SU-DHL-6 (cell line): ENCODE measurements at regions not wholly inside any gene's neighbourhood (a gene's known extent, or its start where the extent isn't known, plus 50 kb on each side); places are given as distances from the start of the nearest gene placed in this dataset.

Experiments
- EZH2phosphoT487 ChIP-seq: fragments of 200-600 bp; sonication (generic), shearing (Covaris generic); conservative IDR thresholded peaks from 2 replicates; pipeline ENCODE4 v1.6.1; 2018; ENCODE audit warnings: mild to moderate bottlenecking, antibody characterized with exemption, low read length, moderate library complexity, mixed read lengths
- TF ChIP-seq, protein P1 (sequence below): fragments of 200-600 bp; sonication (generic); IDR thresholded peaks from one replicate; pipeline ENCODE4 v1.5.1; 2017; ENCODE audit warnings: antibody characterized with exemption, mild to moderate bottlenecking, low read length, moderate library complexity; ENCODE audit not compliant: insufficient read depth, poor library complexity, severe bottlenecking

DNA sequence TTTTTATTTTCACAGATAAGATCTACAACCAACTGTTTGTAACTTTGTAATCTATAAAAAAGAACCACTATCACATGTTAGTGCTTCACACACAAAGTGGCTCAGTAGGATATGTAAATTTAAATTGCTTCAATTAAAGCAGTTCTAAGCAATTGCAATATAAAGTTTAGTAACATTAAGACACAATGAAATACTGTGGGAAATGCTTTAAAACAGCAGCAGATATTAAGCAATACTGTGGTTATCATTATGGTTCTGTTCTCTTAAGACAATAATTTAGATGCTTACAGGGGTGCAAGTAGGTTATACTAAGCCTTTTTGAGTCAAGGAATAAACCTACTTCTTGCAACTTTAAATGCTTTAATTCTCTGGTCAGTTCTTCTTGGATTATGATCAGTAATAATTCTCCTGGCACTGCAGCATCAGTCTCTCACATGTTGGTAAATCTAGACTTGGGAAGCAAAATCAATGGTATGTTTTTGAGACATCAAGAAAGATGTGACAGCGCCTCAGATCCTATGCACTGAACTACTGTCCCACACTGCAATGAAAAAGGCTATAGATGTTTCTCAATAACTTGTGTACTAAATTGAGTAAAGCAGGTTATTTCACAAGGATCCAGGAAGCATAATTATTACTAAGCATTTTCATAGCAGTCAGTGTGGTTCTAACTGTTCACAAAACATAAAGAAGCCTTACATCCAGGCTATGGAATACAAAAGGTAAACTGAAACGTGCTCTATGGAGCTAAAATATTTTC is 338.7 kb upstream of the PDE4D start:
- TF ChIP-seq, protein P1, sequence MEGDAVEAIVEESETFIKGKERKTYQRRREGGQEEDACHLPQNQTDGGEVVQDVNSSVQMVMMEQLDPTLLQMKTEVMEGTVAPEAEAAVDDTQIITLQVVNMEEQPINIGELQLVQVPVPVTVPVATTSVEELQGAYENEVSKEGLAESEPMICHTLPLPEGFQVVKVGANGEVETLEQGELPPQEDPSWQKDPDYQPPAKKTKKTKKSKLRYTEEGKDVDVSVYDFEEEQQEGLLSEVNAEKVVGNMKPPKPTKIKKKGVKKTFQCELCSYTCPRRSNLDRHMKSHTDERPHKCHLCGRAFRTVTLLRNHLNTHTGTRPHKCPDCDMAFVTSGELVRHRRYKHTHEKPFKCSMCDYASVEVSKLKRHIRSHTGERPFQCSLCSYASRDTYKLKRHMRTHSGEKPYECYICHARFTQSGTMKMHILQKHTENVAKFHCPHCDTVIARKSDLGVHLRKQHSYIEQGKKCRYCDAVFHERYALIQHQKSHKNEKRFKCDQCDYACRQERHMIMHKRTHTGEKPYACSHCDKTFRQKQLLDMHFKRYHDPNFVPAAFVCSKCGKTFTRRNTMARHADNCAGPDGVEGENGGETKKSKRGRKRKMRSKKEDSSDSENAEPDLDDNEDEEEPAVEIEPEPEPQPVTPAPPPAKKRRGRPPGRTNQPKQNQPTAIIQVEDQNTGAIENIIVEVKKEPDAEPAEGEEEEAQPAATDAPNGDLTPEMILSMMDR, result no peak
- no peak for TF ChIP-seq EZH2phosphoT487
